T-helper 1 cell treated with Interleukin-12 subunit alpha and Interleukin-12 subunit beta and Interleukin-4 antibody, amounts not matched to agents 30 μg/mL and 1 μg/mL, for 36 hours (primary cell): ENCODE measurements at regions not wholly inside any gene's neighbourhood (a gene's known extent, or its start where the extent isn't known, plus 50 kb on each side); places are given as distances from the start of the nearest gene placed in this dataset.
A peak's percentile ranks its signal among the peaks of the same experiment; 100 is the strongest.
"Not testable (repeated sequence)": the region's sequence is repeated elsewhere in the genome, so short reads cannot be mapped to it uniquely, and the experiment has no call there.

Source experiments
- H3K27ac Mint-ChIP-seq: one replicate; pipeline ENCODE4 v1.8.0; 2021; ENCODE audit warnings: mild to moderate bottlenecking, mixed read lengths
- H3K27me3 Mint-ChIP-seq: one replicate; pipeline ENCODE4 v1.8.0; 2021; ENCODE audit warnings: low read depth, mixed read lengths
- H3K36me3 Mint-ChIP-seq: one replicate; pipeline ENCODE4 v1.8.0; 2021; ENCODE audit warnings: low read depth, mixed read lengths
- H3K4me1 Mint-ChIP-seq: one replicate; pipeline ENCODE4 v1.8.0; 2021; ENCODE audit warnings: low read depth, mixed read lengths
- H3K4me3 Mint-ChIP-seq: one replicate; pipeline ENCODE4 v1.8.0; 2021; ENCODE audit warnings: mild to moderate bottlenecking, moderate library complexity, mixed read lengths
- H3K9me3 Mint-ChIP-seq: one replicate; pipeline ENCODE4 v1.8.0; 2021; ENCODE audit warnings: mixed read lengths

GRCh38 chr2:9720352-9721093 lies 89.7 kb upstream of the YWHAQ start:
- peaks cover 2% of the 10 kb centered on the region for H3K4me1 Mint-ChIP-seq
- H3K27me3 Mint-ChIP-seq, result no peaks in the 10 kb centered on the region
- H3K27ac Mint-ChIP-seq, result no peak overlapping the region
- no peaks in the 10 kb centered on the region for H3K9me3 Mint-ChIP-seq
- H3K36me3 Mint-ChIP-seq, result no peaks in the 10 kb centered on the region
- H3K4me3 Mint-ChIP-seq, result no peak overlapping the region

GRCh38 chr2:9721344-9721743 lies 90.5 kb upstream of the YWHAQ start:
- Mint-ChIP-seq H3K4me1 (peaks cover 2% of the 10 kb centered on the region), H3K36me3 (no peaks in the 10 kb centered on the region), H3K27ac (no peak overlapping the region), H3K9me3 (no peaks in the 10 kb centered on the region), H3K4me3 (no peak overlapping the region), H3K27me3 (no peaks in the 10 kb centered on the region)

- Mint-ChIP-seq H3K36me3 (no peaks in the 10 kb centered on the region), H3K9me3 (no peaks in the 10 kb centered on the region), H3K27me3 (no peaks in the 10 kb centered on the region), H3K4me1 (peaks cover 2% of the 10 kb centered on the region), H3K4me3 (no peak overlapping the region), H3K27ac (no peak overlapping the region)
These were observed 91.7 kb upstream of the YWHAQ start for GRCh38 chr2:9722451-9722850.

GRCh38 chr2:9724565-9724964 lies 93.8 kb upstream of the YWHAQ start:
- Mint-ChIP-seq H3K9me3 (no peaks in the 10 kb centered on the region), H3K27ac (no peak overlapping the region), H3K27me3 (peaks cover 7% of the 10 kb centered on the region), H3K4me3 (no peak overlapping the region), H3K4me1 (peaks cover 4% of the 10 kb centered on the region), H3K36me3 (no peaks in the 10 kb centered on the region)

- H3K27ac Mint-ChIP-seq, result no peak overlapping the region
- H3K4me3 Mint-ChIP-seq, result no peak overlapping the region
- no peaks in the 10 kb centered on the region for H3K9me3 Mint-ChIP-seq
- peaks cover 4% of the 10 kb centered on the region for H3K4me1 Mint-ChIP-seq
- H3K36me3 Mint-ChIP-seq, result no peaks in the 10 kb centered on the region
- peaks cover 8% of the 10 kb centered on the region for H3K27me3 Mint-ChIP-seq
These were observed 94.3 kb upstream of the YWHAQ start for GRCh38 chr2:9725106-9725505.

GRCh38 chr2:9726016-9726415 lies 95.2 kb upstream of the YWHAQ start:
- H3K9me3 Mint-ChIP-seq, result not testable (repeated sequence)

GRCh38 chr2:9730523-9730922 lies 99.7 kb upstream of the YWHAQ start:
- H3K9me3 Mint-ChIP-seq, result not testable (repeated sequence)

More at GRCh38 chr2:9726016-9726415, 95.2 kb upstream of the YWHAQ start:
- H3K4me1 Mint-ChIP-seq, H3K4me3 Mint-ChIP-seq, H3K36me3 Mint-ChIP-seq, H3K27ac Mint-ChIP-seq: not testable (repeated sequence)
- peaks cover 11% of the 10 kb centered on the region for H3K27me3 Mint-ChIP-seq

GRCh38 chr2:9732824-9733223 lies 102.0 kb upstream of the YWHAQ start:
- no peaks in the 10 kb centered on the region for H3K36me3 Mint-ChIP-seq
- no peak overlapping the region for H3K27ac Mint-ChIP-seq
- H3K4me1 Mint-ChIP-seq, result peaks cover 31% of the 10 kb centered on the region
- peaks cover 11% of the 10 kb centered on the region for H3K27me3 Mint-ChIP-seq
- no peak overlapping the region for H3K4me3 Mint-ChIP-seq
- H3K9me3 Mint-ChIP-seq, result peaks cover 8% of the 10 kb centered on the region

More at GRCh38 chr2:9730523-9730922, 99.7 kb upstream of the YWHAQ start:
- not testable (repeated sequence) for H3K4me3 Mint-ChIP-seq, H3K27ac Mint-ChIP-seq, H3K36me3 Mint-ChIP-seq
- Mint-ChIP-seq H3K27me3 (peaks cover 11% of the 10 kb centered on the region), H3K4me1 (peaks cover 12% of the 10 kb centered on the region)

GRCh38 chr2:9734308-9734707 lies 103.5 kb upstream of the YWHAQ start:
- peaks cover 40% of the 10 kb centered on the region for H3K4me1 Mint-ChIP-seq
- H3K27me3 Mint-ChIP-seq, result peaks cover 4% of the 10 kb centered on the region
- no peaks in the 10 kb centered on the region for H3K36me3 Mint-ChIP-seq
- H3K9me3 Mint-ChIP-seq, result peaks cover 8% of the 10 kb centered on the region
- H3K4me3 Mint-ChIP-seq, result no peak overlapping the region
- no peak overlapping the region for H3K27ac Mint-ChIP-seq

- Mint-ChIP-seq H3K36me3 (no peaks in the 10 kb centered on the region), H3K27me3 (peaks cover 1% of the 10 kb centered on the region), H3K4me1 (peaks cover 42% of the 10 kb centered on the region), H3K27ac (peak overlapping the region; percentile 73), H3K4me3 (peak overlapping the region; percentile 0), H3K9me3 (peaks cover 8% of the 10 kb centered on the region)
These were observed 104.5 kb upstream of the YWHAQ start for GRCh38 chr2:9735335-9735734.

GRCh38 chr2:9736021-9736420 lies 105.2 kb upstream of the YWHAQ start:
- H3K9me3 Mint-ChIP-seq, result peaks cover 8% of the 10 kb centered on the region
- peak overlapping the region; percentile 75 for H3K27ac Mint-ChIP-seq
- H3K27me3 Mint-ChIP-seq, result peaks cover under 1% of the 10 kb centered on the region
- H3K36me3 Mint-ChIP-seq, result no peaks in the 10 kb centered on the region
- peak overlapping the region; percentile 22 for H3K4me3 Mint-ChIP-seq
- peaks cover 42% of the 10 kb centered on the region for H3K4me1 Mint-ChIP-seq

GRCh38 chr2:9737053-9737875 lies 106.0 kb upstream of the TAF1B start:
- peaks cover 11% of the 10 kb centered on the region for H3K9me3 Mint-ChIP-seq
- H3K27ac Mint-ChIP-seq, result peak overlapping the region; percentile 53
- peaks cover 10% of the 10 kb centered on the region for H3K27me3 Mint-ChIP-seq
- peaks cover 42% of the 10 kb centered on the region for H3K4me1 Mint-ChIP-seq
- no peaks in the 10 kb centered on the region for H3K36me3 Mint-ChIP-seq
- H3K4me3 Mint-ChIP-seq, result no peak overlapping the region

- peaks cover 40% of the 10 kb centered on the region for H3K4me1 Mint-ChIP-seq
- peak overlapping the region; percentile 90 for H3K27ac Mint-ChIP-seq
- peaks cover 10% of the 10 kb centered on the region for H3K27me3 Mint-ChIP-seq
- no peak overlapping the region for H3K4me3 Mint-ChIP-seq
- H3K9me3 Mint-ChIP-seq, result peaks cover 11% of the 10 kb centered on the region
- no peaks in the 10 kb centered on the region for H3K36me3 Mint-ChIP-seq
These were observed 105.2 kb upstream of the TAF1B start for GRCh38 chr2:9738062-9738461.

GRCh38 chr2:9738535-9739496 lies 104.5 kb upstream of the TAF1B start:
- Mint-ChIP-seq H3K27me3 (peaks cover 10% of the 10 kb centered on the region), H3K4me1 (peaks cover 40% of the 10 kb centered on the region), H3K36me3 (no peaks in the 10 kb centered on the region)

More at GRCh38 chr2:9738535-9739496, 104.5 kb upstream of the TAF1B start:
- peak overlapping the region; percentile 90 for H3K27ac Mint-ChIP-seq
- peaks cover 11% of the 10 kb centered on the region for H3K9me3 Mint-ChIP-seq
- H3K4me3 Mint-ChIP-seq, result peak overlapping the region; percentile 66
